Endothelial cell of umbilical vein (primary cell): ENCODE measurements at regions not wholly inside any gene's neighbourhood (a gene's known extent, or its start where the extent isn't known, plus 50 kb on each side); places are given as distances from the start of the nearest gene placed in this dataset.

ENCODE experiments used
- EZH2 ChIP-seq: IDR thresholded peaks from 2 replicates; pipeline ENCODE4 v1.6.1; 2012; ENCODE audit warnings: borderline replicate concordance, low read depth, mild to moderate bottlenecking, moderate library complexity, low read length, inconsistent platforms; ENCODE audit not compliant: severe bottlenecking
- FOS ChIP-seq: IDR thresholded peaks from 2 replicates; pipeline ENCODE4 v1.6.1; 2011; ENCODE audit warnings: mild to moderate bottlenecking, low read length, moderate library complexity, borderline replicate concordance; ENCODE audit not compliant: insufficient read depth
- GATA2 ChIP-seq: IDR thresholded peaks from 2 replicates; pipeline ENCODE4 v1.7.0; 2011; ENCODE audit warnings: low read depth, mild to moderate bottlenecking, moderate library complexity, mixed read lengths, low read length; ENCODE audit not compliant: insufficient read length, insufficient read depth
- JUN ChIP-seq: IDR thresholded peaks from 2 replicates; pipeline ENCODE4 v1.6.1; 2011; ENCODE audit warnings: borderline replicate concordance, low read depth; ENCODE audit not compliant: insufficient read length, insufficient read depth
- MYC ChIP-seq: IDR thresholded peaks from one replicate; pipeline ENCODE4 v1.6.1; 2011; ENCODE audit warnings: mild to moderate bottlenecking, low read depth, low read length
- POLR2A ChIP-seq: IDR thresholded peaks from 2 replicates; pipeline ENCODE4 v1.6.1; 2012; ENCODE audit warnings: low read depth, mild to moderate bottlenecking, control low read depth, low read length
- POLR2AphosphoS5 ChIP-seq: IDR thresholded peaks from 2 replicates; pipeline ENCODE4 v1.6.1; 2012; ENCODE audit warnings: low read depth, mild to moderate bottlenecking, control low read depth, low read length, moderate library complexity; ENCODE audit not compliant: insufficient read depth
- TF ChIP-seq, protein P1 (sequence below): IDR thresholded peaks from 2 replicates; pipeline ENCODE4 v1.6.1; 2011; ENCODE audit not compliant: insufficient read depth, insufficient read length
- TF ChIP-seq, protein P2 (sequence below), 2 donors: IDR thresholded peaks; 1 replicate in 1 of 2; 2 replicates in 1 of 2; pipeline ENCODE4 v1.5.1; 2011; ENCODE audit warnings: low read length in 2 of 2, mild to moderate bottlenecking in 2 of 2, moderate library complexity in 2 of 2, control low read depth in 1 of 2, inconsistent platforms in 1 of 2, low read depth in 1 of 2; ENCODE audit not compliant: insufficient read depth in 1 of 2; ENCODE audit errors: extremely low read depth in 1 of 2

DNA sequence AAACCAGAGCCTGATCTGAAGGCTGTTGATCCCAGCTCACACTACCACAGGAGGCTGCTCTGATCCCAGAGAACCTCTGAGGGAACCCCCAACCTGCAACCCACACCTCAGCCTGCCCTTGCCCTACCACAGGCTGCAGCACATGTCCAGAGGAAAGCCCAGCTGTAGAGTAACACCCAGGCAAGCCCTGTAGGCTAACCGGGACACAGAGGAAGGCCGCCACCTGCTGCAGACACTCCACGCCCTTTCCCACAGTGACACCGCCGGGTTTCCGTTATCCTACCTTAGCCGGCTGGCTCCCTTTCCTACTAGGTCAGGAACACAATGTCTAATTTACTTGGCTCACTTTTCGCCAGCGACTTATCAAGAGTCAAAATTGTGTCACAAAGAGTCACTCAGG is 266.7 kb upstream of the KLHL29 start:
- TF ChIP-seq, protein P1, sequence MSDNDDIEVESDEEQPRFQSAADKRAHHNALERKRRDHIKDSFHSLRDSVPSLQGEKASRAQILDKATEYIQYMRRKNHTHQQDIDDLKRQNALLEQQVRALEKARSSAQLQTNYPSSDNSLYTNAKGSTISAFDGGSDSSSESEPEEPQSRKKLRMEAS, result no peak
- TF ChIP-seq, protein P2, sequence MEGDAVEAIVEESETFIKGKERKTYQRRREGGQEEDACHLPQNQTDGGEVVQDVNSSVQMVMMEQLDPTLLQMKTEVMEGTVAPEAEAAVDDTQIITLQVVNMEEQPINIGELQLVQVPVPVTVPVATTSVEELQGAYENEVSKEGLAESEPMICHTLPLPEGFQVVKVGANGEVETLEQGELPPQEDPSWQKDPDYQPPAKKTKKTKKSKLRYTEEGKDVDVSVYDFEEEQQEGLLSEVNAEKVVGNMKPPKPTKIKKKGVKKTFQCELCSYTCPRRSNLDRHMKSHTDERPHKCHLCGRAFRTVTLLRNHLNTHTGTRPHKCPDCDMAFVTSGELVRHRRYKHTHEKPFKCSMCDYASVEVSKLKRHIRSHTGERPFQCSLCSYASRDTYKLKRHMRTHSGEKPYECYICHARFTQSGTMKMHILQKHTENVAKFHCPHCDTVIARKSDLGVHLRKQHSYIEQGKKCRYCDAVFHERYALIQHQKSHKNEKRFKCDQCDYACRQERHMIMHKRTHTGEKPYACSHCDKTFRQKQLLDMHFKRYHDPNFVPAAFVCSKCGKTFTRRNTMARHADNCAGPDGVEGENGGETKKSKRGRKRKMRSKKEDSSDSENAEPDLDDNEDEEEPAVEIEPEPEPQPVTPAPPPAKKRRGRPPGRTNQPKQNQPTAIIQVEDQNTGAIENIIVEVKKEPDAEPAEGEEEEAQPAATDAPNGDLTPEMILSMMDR (IDR thresholded peaks at IDR 0.05; ENCODE audit: extremely low read depth in 1 of 2, insufficient read depth in 1 of 2, low read depth in 1 of 2, low read length in 2 of 2), result no peak
- TF ChIP-seq EZH2 (no peak), POLR2AphosphoS5 (no peak), POLR2A (no peak), JUN (no peak), MYC (no peak), FOS (no peak), GATA2 (no peak)
